OCI-LY7 (cell line): ENCODE measurements at regions not wholly inside any gene's neighbourhood (a gene's known extent, or its start where the extent isn't known, plus 50 kb on each side); places are given as distances from the start of the nearest gene placed in this dataset.
"Not testable (repeated sequence)": the region's sequence is repeated elsewhere in the genome, so short reads cannot be mapped to it uniquely, and the experiment has no call there.

Experiments used
- BruUV-seq: library from RNA; stranded (reverse); fragments of 400-500 nt; replicated peaks from 2 replicates; lab custom pipeline; 2021; lab: Mats Ljungman, UMichigan
- CTCF ChIA-PET: fragments of 300-600 bp; sonication (Branson Sonifier 250); formaldehyde crosslinking; loops from one replicate; lab custom pipeline; 2022; ENCODE audit warnings: antibody characterized with exemption; ENCODE audit not compliant: unreplicated experiment; lab: Charles Lee
- POLR2A ChIA-PET: fragments of 300-600 bp; sonication (Branson Sonifier 250); formaldehyde crosslinking; loops from one replicate; lab custom pipeline; 2022; ENCODE audit warnings: antibody characterized with exemption; lab: Charles Lee
- DNase-seq: peaks from one replicate; pipeline ENCODE4 v3.0.0-alpha.2; 2015; ENCODE audit warnings: low spot score
- H2AFZ ChIP-seq: fragments of 200-600 bp; sonication (generic), shearing (Covaris generic); 2 replicates; pipeline ENCODE4 v1.6.1; 2014; ENCODE audit warnings: mild to moderate bottlenecking, antibody characterized with exemption, low read length, moderate library complexity
- H3K27ac ChIP-seq: fragments of 200-600 bp; sonication (generic); 2 replicates; pipeline ENCODE4 v1.5.1; 2014; ENCODE audit warnings: mixed run types, low read depth, mild to moderate bottlenecking, moderate library complexity, low read length, inconsistent platforms; ENCODE audit not compliant: poor library complexity, severe bottlenecking
- H3K36me3 ChIP-seq: fragments of 200-600 bp; sonication (generic); 2 replicates; pipeline ENCODE4 v1.6.1; 2014; ENCODE audit warnings: mild to moderate bottlenecking, antibody characterized with exemption, low read length, moderate library complexity, mixed read lengths; ENCODE audit not compliant: insufficient read depth
- H3K4me1 ChIP-seq: fragments of 200-600 bp; sonication (generic); 2 replicates; pipeline ENCODE4 v1.5.1; 2014; ENCODE audit warnings: mild to moderate bottlenecking, low read length; ENCODE audit not compliant: insufficient read depth, poor library complexity, severe bottlenecking
- H3K4me2 ChIP-seq: fragments of 200-600 bp; sonication (generic); 2 replicates; pipeline ENCODE4 v1.6.1; 2014; ENCODE audit warnings: mild to moderate bottlenecking, low read length
- H3K4me3 ChIP-seq: fragments of 200-600 bp; sonication (generic); 2 replicates; pipeline ENCODE4 v1.5.1; 2014; ENCODE audit warnings: mild to moderate bottlenecking, low read depth, low read length; ENCODE audit not compliant: poor library complexity, severe bottlenecking
- H3K79me2 ChIP-seq: fragments of 200-600 bp; sonication (generic); 2 replicates; pipeline ENCODE4 v1.6.1; 2016; ENCODE audit warnings: low read depth, mild to moderate bottlenecking, low read length, moderate library complexity, mixed read lengths; ENCODE audit not compliant: insufficient read depth
- H3K9me2 ChIP-seq: fragments of 200-600 bp; sonication (generic); 2 replicates; pipeline ENCODE4 v1.6.1; 2016; ENCODE audit warnings: mild to moderate bottlenecking, low read length, mixed read lengths; ENCODE audit not compliant: insufficient read depth
- H3K9me3 ChIP-seq: fragments of 200-600 bp; sonication (generic); 2 replicates; pipeline ENCODE4 v1.6.1; 2014; ENCODE audit warnings: mild to moderate bottlenecking, mixed run types, low read length, mixed read lengths
- H4K20me1 ChIP-seq: fragments of 200-600 bp; sonication (generic); 2 replicates; pipeline ENCODE4 v1.6.1; 2014; ENCODE audit warnings: mild to moderate bottlenecking, antibody characterized with exemption, low read length, moderate library complexity, mixed read lengths; ENCODE audit not compliant: insufficient read depth
- EZH2phosphoT487 ChIP-seq: fragments of 200-600 bp; sonication (generic); IDR thresholded peaks from 2 replicates; pipeline ENCODE4 v1.6.1; 2018; ENCODE audit warnings: low read depth, borderline replicate concordance, mild to moderate bottlenecking, mixed run types, antibody characterized with exemption, low read length, moderate library complexity, mixed read lengths
- intact Hi-C: fragments of 100-400 bp; cut with micrococcal nuclease; formaldehyde crosslinking; loops from one replicate; pipeline ENCODE4 v1.10.0; 2022; ENCODE audit not compliant: unreplicated experiment
- TF ChIP-seq, protein P1 (sequence below): fragments of 200-600 bp; sonication (generic); conservative IDR thresholded peaks from 2 replicates; pipeline ENCODE4 v1.5.1; 2014; ENCODE audit warnings: mild to moderate bottlenecking, antibody characterized with exemption, low read length, moderate library complexity, mixed read lengths

GRCh38 chr10:16242446-16242845 lies 194.4 kb upstream of the PTER start:
- ChIA-PET POLR2A (interaction anchor here (0.6 kb wide), 1 partner anchor 11 kb away, joined by 3 read pairs; no protein-coding TSS in a partner anchor), CTCF (no interaction called here)
- Histone ChIP-seq H3K27ac (no peak overlapping the region), H3K4me2 (no peak overlapping the region), H3K9me3 (no peaks in the 10 kb centered on the region), H3K9me2 (no peaks in the 10 kb centered on the region), H4K20me1 (no peaks in the 10 kb centered on the region), H3K4me1 (no peaks in the 10 kb centered on the region), H3K79me2 (no peaks in the 10 kb centered on the region), H3K36me3 (no peaks in the 10 kb centered on the region), H3K4me3 (no peak overlapping the region), H2AFZ (no peak overlapping the region)
- no TSS peak for BruUV-seq
- intact Hi-C loops: no loop called here
- TF ChIP-seq EZH2phosphoT487: no peak
- TF ChIP-seq, protein P1, sequence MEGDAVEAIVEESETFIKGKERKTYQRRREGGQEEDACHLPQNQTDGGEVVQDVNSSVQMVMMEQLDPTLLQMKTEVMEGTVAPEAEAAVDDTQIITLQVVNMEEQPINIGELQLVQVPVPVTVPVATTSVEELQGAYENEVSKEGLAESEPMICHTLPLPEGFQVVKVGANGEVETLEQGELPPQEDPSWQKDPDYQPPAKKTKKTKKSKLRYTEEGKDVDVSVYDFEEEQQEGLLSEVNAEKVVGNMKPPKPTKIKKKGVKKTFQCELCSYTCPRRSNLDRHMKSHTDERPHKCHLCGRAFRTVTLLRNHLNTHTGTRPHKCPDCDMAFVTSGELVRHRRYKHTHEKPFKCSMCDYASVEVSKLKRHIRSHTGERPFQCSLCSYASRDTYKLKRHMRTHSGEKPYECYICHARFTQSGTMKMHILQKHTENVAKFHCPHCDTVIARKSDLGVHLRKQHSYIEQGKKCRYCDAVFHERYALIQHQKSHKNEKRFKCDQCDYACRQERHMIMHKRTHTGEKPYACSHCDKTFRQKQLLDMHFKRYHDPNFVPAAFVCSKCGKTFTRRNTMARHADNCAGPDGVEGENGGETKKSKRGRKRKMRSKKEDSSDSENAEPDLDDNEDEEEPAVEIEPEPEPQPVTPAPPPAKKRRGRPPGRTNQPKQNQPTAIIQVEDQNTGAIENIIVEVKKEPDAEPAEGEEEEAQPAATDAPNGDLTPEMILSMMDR: no peak
- DNase-seq: no peak

DNA sequence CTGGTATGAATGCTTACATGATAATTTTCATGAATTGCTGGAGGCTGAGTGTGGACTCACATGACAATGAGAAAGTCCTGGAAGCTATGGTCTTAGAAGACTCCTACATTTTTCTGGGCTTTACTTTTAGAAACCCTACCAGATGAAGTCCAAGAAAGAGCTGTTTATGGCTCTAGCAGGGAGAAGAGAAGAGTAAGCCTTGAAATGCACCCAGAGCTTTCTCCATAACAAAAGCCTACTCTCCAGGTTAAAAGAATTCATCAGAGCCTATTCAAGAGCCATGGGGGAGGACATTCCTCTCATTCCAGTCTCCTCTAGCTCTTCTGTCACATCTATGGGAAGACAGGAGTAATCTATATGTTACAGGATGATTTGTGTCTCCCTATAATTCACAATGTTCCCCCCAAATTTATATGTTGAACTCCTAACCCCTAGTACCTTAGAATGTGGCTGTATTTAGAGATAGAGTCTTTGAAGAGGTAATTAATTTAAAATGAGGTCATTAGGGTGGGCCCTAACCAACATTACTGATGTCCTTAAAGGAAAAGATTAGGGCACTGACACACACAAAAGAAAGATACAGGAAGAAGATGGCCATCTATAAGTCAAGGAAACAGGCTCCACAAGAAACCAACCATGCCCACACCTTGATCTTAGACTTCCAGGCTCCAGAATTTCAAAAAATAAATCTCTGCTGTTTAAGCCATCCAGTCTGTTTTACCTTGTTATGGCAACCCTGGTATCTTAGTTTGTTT lies 193.8 kb upstream of the PTER start:
- Histone ChIP-seq H4K20me1 (no peaks in the 10 kb centered on the region), H3K9me2 (no peaks in the 10 kb centered on the region), H3K36me3 (no peaks in the 10 kb centered on the region), H3K4me3 (no peak overlapping the region), H3K79me2 (no peaks in the 10 kb centered on the region), H3K4me2 (no peak overlapping the region), H2AFZ (no peak overlapping the region), H3K27ac (no peak overlapping the region), H3K4me1 (no peaks in the 10 kb centered on the region), H3K9me3 (no peaks in the 10 kb centered on the region)
- TF ChIP-seq EZH2phosphoT487: no peak
- TF ChIP-seq, protein P1: no peak
- POLR2A ChIA-PET: no interaction called here
- no TSS peak for BruUV-seq
- intact Hi-C loops: no loop called here
- CTCF ChIA-PET: no interaction called here
- no peak for DNase-seq

DNA sequence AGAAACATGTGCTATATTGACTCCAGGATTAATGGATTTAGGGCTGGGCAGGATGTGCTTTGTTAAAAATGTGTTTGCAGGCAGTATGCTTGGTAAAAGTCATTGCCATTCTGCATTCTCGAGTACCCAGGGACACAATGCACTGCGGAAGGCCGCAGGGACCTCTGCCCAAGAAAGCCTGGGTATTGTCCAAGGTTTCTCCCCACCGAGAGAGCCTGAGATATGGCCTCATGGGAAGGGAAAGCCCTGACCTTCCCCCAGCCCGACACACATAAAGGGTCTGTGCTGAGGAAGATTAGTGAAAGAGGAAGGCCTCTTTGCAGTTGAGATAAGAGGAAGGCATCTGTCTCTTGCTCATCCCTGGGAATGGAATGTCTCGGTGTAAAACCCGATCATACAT lies 186.7 kb upstream of the PTER start:
- DNase-seq, H3K4me1 ChIP-seq, H3K9me2 ChIP-seq, H3K9me3 ChIP-seq, POLR2A ChIA-PET, intact Hi-C loops, CTCF ChIA-PET, H3K36me3 ChIP-seq, H3K79me2 ChIP-seq, H3K4me3 ChIP-seq, BruUV-seq, H3K4me2 ChIP-seq, H3K27ac ChIP-seq, H2AFZ ChIP-seq, H4K20me1 ChIP-seq: not testable (repeated sequence)
